ENCODE measurements at regions not wholly inside any gene's neighbourhood (a gene's known extent, or its start where the extent isn't known, plus 50 kb on each side); places are given as distances from the start of the nearest gene placed in this dataset.

DNA sequence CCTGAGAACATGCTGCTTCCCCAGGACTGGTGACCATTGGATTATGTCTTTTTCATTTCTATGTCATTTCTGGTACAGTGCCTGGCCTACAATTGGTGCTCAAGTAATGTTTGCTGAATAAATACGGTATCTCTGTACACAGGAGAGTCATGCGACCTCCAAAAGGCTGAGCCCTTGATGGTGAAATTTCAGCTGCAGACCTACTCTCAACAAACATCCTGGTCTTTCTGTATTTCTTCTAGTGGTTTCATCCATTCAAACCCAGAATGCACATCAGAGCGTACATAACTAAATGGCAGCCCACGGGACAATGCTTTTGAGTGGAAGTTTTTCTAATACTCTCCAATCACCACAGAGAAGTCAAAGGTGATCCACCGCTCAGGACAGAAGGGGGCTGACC lies 62.6 kb upstream of the RPS23 start:
- H3K36me3 ChIP-seq (ENCODE audit: control insufficient read depth in 4 of 4, insufficient read depth in 4 of 4, low read length in 4 of 4), result no peaks in the 10 kb centered on the region

DNA sequence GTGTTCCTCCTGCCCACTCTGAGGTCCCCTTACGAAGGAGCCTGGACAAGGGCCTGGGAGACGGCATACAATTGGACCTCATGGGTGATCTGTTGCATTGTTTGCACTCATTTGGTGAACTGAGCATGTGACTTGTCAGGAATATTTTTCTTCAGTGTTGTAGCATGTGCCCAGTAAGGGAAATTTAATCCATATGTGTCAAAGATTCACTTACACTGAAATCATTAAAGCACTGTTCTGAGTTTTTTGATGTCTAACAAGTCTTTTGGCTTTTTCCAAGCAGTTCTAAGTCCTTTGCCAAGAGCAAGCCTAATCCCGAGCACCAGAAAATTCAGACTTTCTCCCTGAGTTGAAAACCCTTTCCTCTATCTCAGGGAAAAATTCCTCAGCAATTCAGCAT lies 61.6 kb upstream of the RPS23 start:
- Histone ChIP-seq H3K27me3 (ENCODE audit: control insufficient read depth in 3 of 3, insufficient read depth in 3 of 3, low read length in 2 of 3) (no peaks in the 10 kb centered on the region), H3K27ac (ENCODE audit: low read depth in 1 of 2, low read length in 1 of 2) (no peak overlapping the region), H3K4me3 (no peak overlapping the region), H3K4me1 (ENCODE audit: control insufficient read depth in 5 of 5, insufficient read depth in 5 of 5, low read length in 5 of 5) (peaks cover 0 to 3% (median 0%) of the 10 kb centered on the region in 5 donors), H3K9me3 (ENCODE audit: control insufficient read depth in 4 of 4, insufficient read depth in 3 of 4, low read length in 3 of 4) (no peaks in the 10 kb centered on the region), H3K9ac (ENCODE audit: insufficient read depth in 1 of 2, low read length in 2 of 2) (no peak overlapping the region), H3K36me3 (ENCODE audit: control insufficient read depth in 4 of 4, insufficient read depth in 4 of 4, low read length in 4 of 4) (no peaks in the 10 kb centered on the region)
- ATAC-seq (ENCODE audit: insufficient read depth, low FRiP score) (no peak), DNase-seq (no peak)
- WGBS, 2 donors, result 88 to 97% methylated on average over 3 of the region's 3 CpGs
- TF ChIP-seq, protein P1, sequence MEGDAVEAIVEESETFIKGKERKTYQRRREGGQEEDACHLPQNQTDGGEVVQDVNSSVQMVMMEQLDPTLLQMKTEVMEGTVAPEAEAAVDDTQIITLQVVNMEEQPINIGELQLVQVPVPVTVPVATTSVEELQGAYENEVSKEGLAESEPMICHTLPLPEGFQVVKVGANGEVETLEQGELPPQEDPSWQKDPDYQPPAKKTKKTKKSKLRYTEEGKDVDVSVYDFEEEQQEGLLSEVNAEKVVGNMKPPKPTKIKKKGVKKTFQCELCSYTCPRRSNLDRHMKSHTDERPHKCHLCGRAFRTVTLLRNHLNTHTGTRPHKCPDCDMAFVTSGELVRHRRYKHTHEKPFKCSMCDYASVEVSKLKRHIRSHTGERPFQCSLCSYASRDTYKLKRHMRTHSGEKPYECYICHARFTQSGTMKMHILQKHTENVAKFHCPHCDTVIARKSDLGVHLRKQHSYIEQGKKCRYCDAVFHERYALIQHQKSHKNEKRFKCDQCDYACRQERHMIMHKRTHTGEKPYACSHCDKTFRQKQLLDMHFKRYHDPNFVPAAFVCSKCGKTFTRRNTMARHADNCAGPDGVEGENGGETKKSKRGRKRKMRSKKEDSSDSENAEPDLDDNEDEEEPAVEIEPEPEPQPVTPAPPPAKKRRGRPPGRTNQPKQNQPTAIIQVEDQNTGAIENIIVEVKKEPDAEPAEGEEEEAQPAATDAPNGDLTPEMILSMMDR (IDR thresholded peaks at IDR 0.05; ENCODE audit: control extremely low read depth, extremely low read depth), result no peak

More for the DNA sequence above, 62.6 kb upstream of the RPS23 start:
- 87 to 99% methylated on average over 5 of the region's 5 CpGs for WGBS, 2 donors
- no peak overlapping the region for H3K9ac ChIP-seq (ENCODE audit: insufficient read depth in 1 of 2, low read length in 2 of 2)
- H3K27ac ChIP-seq (ENCODE audit: low read depth in 1 of 2, low read length in 1 of 2), result no peak overlapping the region
- H3K9me3 ChIP-seq (ENCODE audit: control insufficient read depth in 4 of 4, insufficient read depth in 3 of 4, low read length in 3 of 4), result no peaks in the 10 kb centered on the region
- no peaks in the 10 kb centered on the region for H3K27me3 ChIP-seq (ENCODE audit: control insufficient read depth in 3 of 3, insufficient read depth in 3 of 3, low read length in 2 of 3)
- ATAC-seq (ENCODE audit: insufficient read depth, low FRiP score), result no peak
- H3K4me1 ChIP-seq (ENCODE audit: control insufficient read depth in 5 of 5, insufficient read depth in 5 of 5, low read length in 5 of 5), result peaks cover 0 to 6% (median 0%) of the 10 kb centered on the region in 5 donors
- TF ChIP-seq, protein P1 (IDR thresholded peaks at IDR 0.05; ENCODE audit: control extremely low read depth, extremely low read depth), result no peak
- no peak for DNase-seq
- H3K4me3 ChIP-seq, result no peak overlapping the region

DNA sequence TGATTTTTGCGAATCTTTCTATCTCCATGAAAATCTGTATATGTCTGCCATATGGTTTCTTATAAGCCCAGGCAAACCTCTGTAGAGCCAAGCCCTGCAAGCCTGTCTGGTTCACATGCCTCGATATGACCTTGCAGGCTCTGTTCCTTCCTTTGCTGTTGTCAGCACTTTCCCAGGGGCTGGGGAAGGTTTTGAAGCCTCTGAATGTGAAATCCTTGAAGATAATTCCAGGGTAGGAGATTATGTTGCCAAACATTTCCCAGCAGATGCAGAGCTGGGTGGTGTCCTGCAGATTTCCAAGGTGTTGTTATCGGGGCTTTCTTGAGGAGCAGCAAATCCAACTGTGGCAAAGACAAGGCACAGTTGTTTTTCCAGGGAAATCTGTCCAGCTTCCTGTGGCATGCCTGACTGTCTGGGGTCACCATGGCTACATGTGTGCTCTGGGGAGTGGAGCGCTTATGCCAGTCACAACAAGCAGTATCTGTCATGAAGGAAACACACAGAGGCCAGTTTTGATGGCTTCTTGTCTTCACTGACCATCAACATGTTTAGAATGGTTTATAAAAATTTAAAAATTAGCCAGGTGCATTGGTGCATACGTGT lies 60.7 kb upstream of the RPS23 start:
- Histone ChIP-seq H3K36me3 (ENCODE audit: control insufficient read depth in 4 of 4, insufficient read depth in 4 of 4, low read length in 4 of 4) (no peaks in the 10 kb centered on the region), H3K9ac (ENCODE audit: insufficient read depth in 1 of 2, low read length in 2 of 2) (no peak overlapping the region), H3K4me3 (no peak overlapping the region), H3K27ac (ENCODE audit: low read depth in 1 of 2, low read length in 1 of 2) (no peak overlapping the region), H3K27me3 (ENCODE audit: control insufficient read depth in 3 of 3, insufficient read depth in 3 of 3, low read length in 2 of 3) (no peaks in the 10 kb centered on the region), H3K9me3 (ENCODE audit: control insufficient read depth in 4 of 4, insufficient read depth in 3 of 4, low read length in 3 of 4) (no peaks in the 10 kb centered on the region), H3K4me1 (ENCODE audit: control insufficient read depth in 5 of 5, insufficient read depth in 5 of 5, low read length in 5 of 5) (peaks cover 0 to 3% (median 0%) of the 10 kb centered on the region in 5 donors)
- TF ChIP-seq, protein P1 (IDR thresholded peaks at IDR 0.05; ENCODE audit: control extremely low read depth, extremely low read depth), result no peak
- DNase-seq (no peak), ATAC-seq (ENCODE audit: insufficient read depth, low FRiP score) (no peak)
- 87% methylated on average over 5 of the region's 5 CpGs for WGBS, 2 donors

DNA sequence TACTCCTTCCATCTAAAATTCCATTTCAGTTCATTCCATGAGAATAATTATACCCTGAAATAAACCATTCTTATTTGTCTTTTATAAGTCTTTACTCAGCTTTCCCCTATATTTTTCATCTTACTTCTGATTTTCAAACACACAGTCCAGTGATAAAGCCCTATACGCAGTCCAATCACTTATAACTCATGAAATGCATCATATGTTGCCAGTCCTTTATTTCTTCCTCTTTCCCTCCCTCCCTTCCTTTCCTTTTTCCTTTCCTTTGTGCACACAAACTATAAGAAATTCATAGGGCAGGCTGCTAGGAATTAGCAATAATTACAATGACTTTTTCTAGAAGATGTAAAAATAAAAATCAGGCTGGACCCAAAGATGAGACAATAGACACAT lies 58.8 kb upstream of the RPS23 start:
- ATAC-seq (ENCODE audit: insufficient read depth, low FRiP score), result no peak
- no peak overlapping the region for H3K27ac ChIP-seq (ENCODE audit: low read depth in 1 of 2, low read length in 1 of 2)

More for the DNA sequence above, 58.8 kb upstream of the RPS23 start:
- no peak for DNase-seq
- no peaks in the 10 kb centered on the region for H3K27me3 ChIP-seq (ENCODE audit: control insufficient read depth in 3 of 3, insufficient read depth in 3 of 3, low read length in 2 of 3)
- H3K36me3 ChIP-seq (ENCODE audit: control insufficient read depth in 4 of 4, insufficient read depth in 4 of 4, low read length in 4 of 4), result no peaks in the 10 kb centered on the region
- WGBS, 2 donors, result 93 to 95% methylated on average over 1 of the region's 1 CpG
- peaks cover 0 to 3% (median 0%) of the 10 kb centered on the region in 5 donors for H3K4me1 ChIP-seq (ENCODE audit: control insufficient read depth in 5 of 5, insufficient read depth in 5 of 5, low read length in 5 of 5)
- TF ChIP-seq, protein P1 (IDR thresholded peaks at IDR 0.05; ENCODE audit: control extremely low read depth, extremely low read depth), result no peak
- H3K9ac ChIP-seq (ENCODE audit: insufficient read depth in 1 of 2, low read length in 2 of 2), result no peak overlapping the region
- H3K9me3 ChIP-seq (ENCODE audit: control insufficient read depth in 4 of 4, insufficient read depth in 3 of 4, low read length in 3 of 4), result no peaks in the 10 kb centered on the region
- H3K4me3 ChIP-seq, result no peak overlapping the region
